ENCODE measurements at regions not wholly inside any gene's neighbourhood (a gene's known extent, or its start where the extent isn't known, plus 50 kb on each side); places are given as distances from the start of the nearest gene placed in this dataset.

DNA sequence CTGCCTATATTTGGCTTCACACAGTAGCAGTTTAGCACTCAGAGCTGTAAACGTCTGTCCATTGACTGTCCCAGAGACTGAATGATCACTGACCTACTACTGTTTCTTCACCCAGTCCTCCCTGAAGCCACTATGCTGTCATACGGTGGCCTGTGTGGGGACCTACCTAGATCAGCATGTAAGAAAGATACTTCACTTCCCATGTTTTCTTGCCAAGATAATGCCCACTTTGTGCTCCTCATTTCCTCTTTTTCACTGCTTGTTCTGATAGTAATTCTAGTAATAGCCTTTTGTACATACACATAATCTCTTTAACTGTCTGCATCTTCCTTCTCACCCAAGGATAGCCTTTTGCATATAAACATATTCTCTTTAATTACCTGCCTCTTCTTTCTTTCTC is 109.9 kb upstream of the TIAM2 start:
- no peak for DNase-seq (ENCODE audit: low read depth)

DNA sequence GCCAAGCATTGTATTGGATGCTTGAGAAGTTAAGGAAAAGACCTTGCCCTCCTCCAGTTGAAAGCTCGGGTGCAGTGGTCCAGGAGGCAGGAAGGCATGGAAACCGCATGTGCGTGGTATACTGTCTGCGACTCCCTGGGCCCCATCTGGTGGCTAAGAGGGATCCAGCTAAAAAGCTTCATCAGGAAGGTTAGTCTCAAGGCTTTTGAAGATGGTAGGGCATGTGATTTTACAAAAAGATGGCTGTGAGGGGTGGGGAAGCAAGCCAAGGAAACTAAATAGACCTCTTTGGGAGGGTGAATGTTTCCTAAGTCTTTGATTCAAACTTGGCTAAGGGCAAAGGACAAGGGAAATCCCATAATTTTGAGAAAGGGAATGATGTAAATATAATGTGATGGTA is 109.1 kb upstream of the TIAM2 start:
- no peak for DNase-seq (ENCODE audit: low read depth)

GRCh38 chr6:154886471-154886870 is 108.6 kb upstream of the TIAM2 start:
- no peak for DNase-seq (ENCODE audit: low read depth)

DNA sequence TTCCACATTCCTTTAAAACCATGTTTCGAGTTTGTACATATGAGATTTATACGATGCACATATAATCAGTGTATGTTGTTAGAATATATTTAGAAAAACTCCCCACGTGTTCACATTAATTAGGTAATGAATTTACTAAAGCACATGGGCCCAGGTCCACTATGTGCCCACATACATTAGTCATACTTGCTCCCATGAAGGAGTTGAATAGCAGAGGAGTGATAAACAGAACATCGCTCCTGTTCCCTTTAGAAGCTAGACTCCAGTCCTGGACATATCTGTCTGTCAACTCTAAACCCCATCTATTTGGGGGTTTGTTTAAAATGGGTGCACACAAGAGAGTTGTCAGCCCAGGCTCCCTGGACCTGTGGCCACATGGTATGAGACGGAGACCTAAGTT is 108.1 kb upstream of the TIAM2 start:
- DNase-seq (ENCODE audit: low read depth) = no peak

- DNase-seq (ENCODE audit: low read depth) = peak; percentile 9
These were observed 106.5 kb upstream of the TIAM2 start for GRCh38 chr6:154888421-154889295.

DNA sequence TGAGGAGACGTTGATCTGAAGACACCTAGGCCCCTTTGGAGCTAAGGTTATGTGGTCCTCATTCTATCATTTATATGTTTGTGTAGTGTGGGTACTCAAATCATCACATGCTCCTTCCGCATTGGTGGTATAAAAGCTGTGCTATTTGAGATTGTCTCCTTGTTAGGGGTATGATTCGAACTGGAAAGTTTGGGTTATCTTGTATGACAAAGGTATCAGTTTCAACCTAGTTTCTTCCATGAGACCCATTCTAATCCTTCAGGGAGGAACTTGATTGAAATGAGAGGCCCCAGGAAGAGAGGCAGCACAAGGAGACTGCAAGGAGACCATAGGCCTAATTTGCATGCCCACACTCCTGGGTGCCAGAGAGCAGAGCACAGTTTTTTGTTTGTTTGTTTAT is 104.2 kb upstream of the TIAM2 start:
- DNase-seq (ENCODE audit: low read depth) = no peak

- peak; percentile 17 for DNase-seq (ENCODE audit: low read depth)
These were observed 103.2 kb upstream of the TIAM2 start for GRCh38 chr6:154891901-154892300.

DNA sequence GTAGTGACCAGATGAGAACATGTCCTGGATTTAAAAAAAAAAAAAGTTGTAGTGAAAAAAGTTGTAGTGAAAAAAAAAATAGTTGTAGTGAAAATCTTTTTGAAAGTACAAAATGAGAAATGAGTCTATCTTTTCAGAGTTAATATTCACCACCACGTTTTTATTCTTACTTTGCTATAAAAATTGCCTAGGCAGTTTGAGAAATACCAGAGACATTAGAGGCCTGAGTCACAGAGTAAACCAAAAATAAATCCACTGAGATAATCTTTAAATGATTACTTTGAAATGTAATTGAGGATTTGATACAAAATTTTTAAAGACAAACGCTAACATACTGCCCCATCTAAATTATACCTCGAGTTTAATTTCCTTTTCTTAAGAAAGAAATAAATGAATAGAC is 101.2 kb upstream of the TIAM2 start:
- no peak for DNase-seq (ENCODE audit: low read depth)

DNA sequence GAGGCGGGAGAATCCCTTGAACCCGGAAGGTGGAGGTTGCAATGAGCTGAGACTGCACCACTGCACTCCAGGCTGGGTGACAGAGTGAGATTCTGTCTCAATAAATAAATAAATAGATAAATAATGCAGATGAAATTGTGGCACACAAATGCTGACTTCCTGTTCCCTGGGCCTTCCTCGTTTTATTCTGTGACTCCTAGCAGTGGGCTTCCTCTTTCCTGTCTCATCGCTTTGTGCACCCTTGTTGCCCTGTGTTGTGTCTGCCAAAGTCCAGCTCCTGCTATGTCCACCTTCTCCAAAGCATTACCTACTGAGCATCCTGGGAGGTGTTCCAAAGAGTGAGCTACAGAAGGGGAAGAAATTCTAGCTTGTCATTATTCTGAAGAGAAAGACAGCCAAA is 100.2 kb upstream of the TIAM2 start:
- no peak for DNase-seq (ENCODE audit: low read depth)

DNA sequence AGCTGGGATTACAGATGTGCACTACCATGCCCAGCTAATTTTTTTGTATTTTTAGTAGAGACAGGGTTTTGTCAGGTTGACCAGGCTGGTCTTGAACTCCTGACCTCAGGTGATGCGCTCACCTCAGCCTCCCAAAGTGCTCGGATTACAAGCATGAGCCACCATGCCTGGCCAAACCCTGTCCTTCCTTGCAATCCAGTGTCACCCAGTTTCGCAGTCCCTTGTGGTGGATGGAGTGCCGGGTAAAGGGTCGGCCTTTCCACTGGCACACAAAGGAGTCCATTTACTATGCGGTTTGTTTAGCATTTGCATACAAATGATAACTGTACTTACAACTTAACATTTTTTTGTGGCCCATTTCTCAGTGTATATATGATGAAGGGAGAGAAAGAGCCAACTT is 99.3 kb upstream of the TIAM2 start:
- no peak for DNase-seq (ENCODE audit: low read depth)

GRCh38 chr6:154898821-154899220 is 96.3 kb upstream of the TIAM2 start:
- DNase-seq (ENCODE audit: low read depth) = no peak

- no peak for DNase-seq (ENCODE audit: low read depth)
These were observed 95.2 kb upstream of the TIAM2 start for GRCh38 chr6:154899824-154900463.

- no peak for DNase-seq (ENCODE audit: low read depth)
These were observed 93.1 kb upstream of the TIAM2 start for GRCh38 chr6:154901876-154902552.

- no peak for DNase-seq (ENCODE audit: low read depth)
These were observed 87.8 kb upstream of the TIAM2 start for GRCh38 chr6:154907291-154907690.

- DNase-seq (ENCODE audit: low read depth) = no peak
These were observed 86.4 kb upstream of the TIAM2 start for GRCh38 chr6:154908723-154909122.

- DNase-seq (ENCODE audit: low read depth) = no peak
These were observed 85.8 kb upstream of the TIAM2 start for GRCh38 chr6:154909311-154909710.

GRCh38 chr6:154909821-154910220 is 85.3 kb upstream of the TIAM2 start:
- no peak for DNase-seq (ENCODE audit: low read depth)

- DNase-seq (ENCODE audit: low read depth) = peak; percentile 49
These were observed 80.8 kb upstream of the TIAM2 start for GRCh38 chr6:154914288-154914687.

- peak; percentile 53 for DNase-seq (ENCODE audit: low read depth)
These were observed 78.3 kb upstream of the TIAM2 start for GRCh38 chr6:154916857-154917256.

DNA sequence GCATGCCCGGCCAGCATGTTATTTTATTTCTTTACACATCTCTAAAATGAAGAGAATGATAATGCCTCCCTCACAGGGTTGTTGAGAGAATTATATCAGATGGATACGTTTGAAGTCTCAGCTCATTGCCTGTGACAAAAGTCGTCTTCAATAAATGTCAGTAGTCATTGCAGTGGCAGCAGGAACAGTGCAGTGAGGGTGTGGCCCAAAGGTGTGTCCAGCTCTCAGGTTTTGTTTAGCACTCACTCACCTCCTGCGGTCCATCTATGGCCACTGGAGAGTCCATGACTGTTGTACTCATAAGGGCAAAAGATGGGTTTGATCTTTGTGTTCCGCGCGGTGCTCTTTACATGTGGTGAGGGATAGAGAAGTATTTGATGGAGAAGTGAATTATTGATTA is 77.2 kb upstream of the TIAM2 start:
- DNase-seq (ENCODE audit: low read depth) = no peak

DNA sequence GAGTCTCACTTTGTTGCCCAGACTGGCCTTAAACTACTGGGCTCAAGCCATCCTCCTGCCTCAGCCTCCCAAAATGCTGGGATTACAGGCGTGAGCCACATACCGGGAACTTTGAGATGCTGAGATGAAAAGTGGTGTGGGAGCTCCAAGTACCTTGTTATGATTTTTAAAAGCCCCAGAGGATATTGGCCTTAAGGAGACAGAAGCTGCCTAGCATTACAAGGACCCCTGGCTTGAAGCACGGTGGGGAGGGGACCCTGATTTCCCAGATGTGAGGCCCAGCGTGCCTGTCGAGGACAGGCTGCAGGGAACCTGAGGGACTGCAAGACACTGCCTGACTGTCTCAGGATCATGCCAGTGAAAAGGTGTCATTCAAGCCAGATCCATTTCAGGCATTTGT is 75.3 kb upstream of the TIAM2 start:
- DNase-seq (ENCODE audit: low read depth) = no peak

- DNase-seq (ENCODE audit: low read depth) = peak; percentile 85
These were observed 74.5 kb upstream of the TIAM2 start for GRCh38 chr6:154920495-154921200.

Measured in M059J (cell line).